Mammary epithelial cell (primary cell): ENCODE measurements at regions not wholly inside any gene's neighbourhood (a gene's known extent, or its start where the extent isn't known, plus 50 kb on each side); places are given as distances from the start of the nearest gene placed in this dataset.

Source experiments
- CTCF ChIP-seq, 2 donors: IDR thresholded peaks in 1 of 2; conservative IDR thresholded peaks in 1 of 2; 2 replicates each; pipeline ENCODE4 v1.5.1; 2011 to 2012; ENCODE audit warnings: inconsistent platforms in 2 of 2, low read length in 2 of 2, mild to moderate bottlenecking in 2 of 2, control low read depth in 1 of 2, low read depth in 1 of 2; ENCODE audit not compliant: insufficient read depth in 1 of 2; ENCODE audit errors: extremely low read depth in 1 of 2
- EZH2 ChIP-seq: IDR thresholded peaks from 2 replicates; pipeline ENCODE4 v1.6.1; 2012; ENCODE audit warnings: low read length, inconsistent platforms, borderline replicate concordance

GRCh38 chr3:102933377-102933776 lies 498.6 kb downstream of the ZPLD1 start:
- TF ChIP-seq CTCF (conservative IDR thresholded peaks at IDR 0.05 in 1 of 2, IDR thresholded peaks at IDR 0.05 in 1 of 2; ENCODE audit: extremely low read depth in 1 of 2, insufficient read depth in 1 of 2, low read depth in 1 of 2, low read length in 2 of 2): no peak
- no peak for TF ChIP-seq EZH2
